Stimulated activated CD4-positive, alpha-beta T cell treated with anti-CD3 and anti-CD28 coated beads, Interleukin-1b, Interleukin-23, amount 100 ng/mL, for 48 hours (primary cell): ENCODE measurements at regions not wholly inside any gene's neighbourhood (a gene's known extent, or its start where the extent isn't known, plus 50 kb on each side); places are given as distances from the start of the nearest gene placed in this dataset.
"Not testable (repeated sequence)": the region's sequence is repeated elsewhere in the genome, so short reads cannot be mapped to it uniquely, and the experiment has no call there.

Experiments
- DNase-seq: peaks from one replicate; pipeline ENCODE4 v3.0.0-alpha.2; 2020

DNA sequence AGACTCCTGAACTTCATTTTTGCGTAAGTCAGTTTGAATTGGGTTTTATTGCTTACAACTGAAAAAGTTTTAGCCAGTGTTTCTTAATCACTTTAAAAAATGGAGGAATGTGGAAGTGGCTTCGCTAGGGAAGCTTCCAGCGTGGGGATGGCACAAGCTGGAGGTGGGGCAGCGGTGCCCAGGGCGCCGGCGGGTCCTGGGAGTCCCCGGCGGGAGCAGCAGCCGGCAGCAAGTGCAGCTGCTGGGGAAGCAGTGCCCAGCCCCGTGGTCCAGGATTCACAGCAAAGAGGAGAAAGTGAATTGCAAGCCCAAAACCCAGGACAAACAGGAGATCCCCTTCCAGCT lies 301.8 kb upstream of the PROK2 start:
- no peak for DNase-seq

DNA sequence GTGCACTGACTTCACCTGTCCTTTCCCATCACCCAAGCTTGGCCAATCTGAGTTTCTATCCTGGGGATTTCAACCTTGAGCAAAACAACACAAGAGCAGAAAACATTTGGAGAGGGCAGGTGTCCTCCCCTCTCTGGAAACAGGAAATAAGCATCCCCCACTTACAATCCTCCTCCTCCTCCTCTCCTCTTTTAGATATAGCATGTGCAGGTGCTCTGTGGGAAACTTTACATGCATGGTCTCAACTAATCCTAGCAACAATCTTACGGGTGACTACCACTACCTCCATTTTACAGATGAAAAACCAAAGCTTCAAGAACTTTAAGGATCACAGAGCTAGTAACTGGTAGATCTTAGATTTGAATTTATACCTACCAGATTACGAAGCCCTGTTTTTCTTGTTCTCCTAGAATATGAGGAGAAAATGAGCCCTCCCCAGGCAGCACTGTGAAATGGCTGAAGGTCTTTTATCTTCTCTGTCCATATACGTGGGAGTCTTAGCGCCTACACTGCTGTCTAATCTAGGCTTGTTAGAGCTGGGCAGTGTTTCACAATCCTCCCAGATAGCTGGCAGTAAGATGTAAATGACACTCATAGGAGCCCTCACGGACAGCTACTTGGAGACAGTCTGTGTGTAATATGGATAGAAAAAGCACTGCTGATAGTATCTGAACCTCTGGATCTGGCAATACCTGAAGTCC lies 301.2 kb upstream of the PROK2 start:
- DNase-seq, result no peak

DNA sequence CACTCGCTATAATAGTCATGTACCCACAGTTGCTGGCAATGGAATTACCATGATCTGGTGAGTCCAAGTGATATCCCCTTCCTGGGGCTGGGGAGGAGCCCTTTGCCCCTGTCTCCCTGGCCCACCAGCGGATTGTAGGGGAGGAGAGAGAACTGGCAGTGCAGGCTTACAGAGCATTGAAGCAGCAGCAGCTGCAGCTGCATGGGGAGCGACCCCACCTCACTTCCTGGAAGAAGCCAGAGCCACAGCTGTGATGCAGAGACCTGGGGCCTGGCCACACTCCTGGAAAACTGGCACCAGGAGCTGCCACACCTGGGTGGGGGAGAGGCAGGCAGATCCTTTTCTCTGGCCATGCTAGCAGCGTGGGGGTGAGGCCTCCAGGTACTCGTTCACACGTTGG lies 300.1 kb upstream of the PROK2 start:
- DNase-seq, result no peak

DNA sequence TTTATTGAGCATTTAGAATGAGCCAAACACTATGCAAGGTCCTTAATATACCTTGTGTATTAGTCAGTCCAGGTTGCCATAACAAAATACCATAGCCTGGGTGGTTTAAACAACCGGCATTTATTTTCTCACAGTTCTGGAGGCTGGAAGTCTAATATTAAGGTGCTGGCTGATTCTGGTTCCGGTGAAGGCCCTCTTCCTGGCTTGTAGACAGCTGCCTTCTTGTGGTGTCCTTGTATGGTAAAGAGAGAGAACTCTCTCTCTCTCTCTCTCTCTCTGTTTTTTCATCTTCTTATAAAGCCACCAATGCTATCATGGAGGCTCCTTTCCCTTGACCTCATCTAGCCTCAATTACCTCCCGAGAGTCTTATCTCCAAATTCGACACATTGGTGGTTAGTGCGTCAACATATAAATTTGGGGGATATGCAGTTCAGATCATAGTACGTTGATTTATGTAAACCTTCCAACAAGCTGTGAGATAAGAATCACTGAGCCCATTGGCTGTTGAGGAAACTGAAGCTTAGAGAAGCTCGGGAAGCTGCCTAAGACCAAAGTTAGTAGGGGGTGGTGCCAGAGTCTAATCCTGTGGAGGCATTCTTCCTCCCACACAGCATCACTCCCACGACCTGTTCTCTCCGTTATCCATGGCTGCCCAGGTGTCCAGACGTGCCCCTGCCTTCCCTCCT lies 298.0 kb upstream of the PROK2 start:
- DNase-seq, result no peak

DNA sequence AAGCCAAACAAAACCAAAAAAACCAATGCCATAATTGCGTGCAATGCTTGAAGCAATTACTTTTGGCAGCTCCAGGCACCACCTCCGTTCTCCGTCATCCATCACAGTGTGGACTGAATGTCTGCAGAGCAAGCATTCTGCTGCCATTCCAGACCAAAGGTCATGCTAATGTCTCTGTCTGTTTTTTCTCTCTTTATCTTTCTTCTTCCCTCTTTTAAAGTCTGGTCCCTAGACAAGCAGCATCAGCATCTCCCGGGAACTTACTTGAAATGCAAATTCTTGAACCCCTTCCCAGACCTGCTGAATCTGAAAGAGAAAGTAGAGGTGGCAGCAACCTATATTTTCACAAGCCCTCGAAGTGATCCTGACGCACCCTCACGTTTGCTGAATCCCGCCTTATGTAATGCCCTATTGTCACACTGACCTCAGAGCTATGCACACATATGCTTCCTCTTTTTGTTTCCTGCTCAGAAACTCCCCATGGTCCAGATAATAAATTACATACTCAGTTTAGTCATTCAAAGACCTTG lies 297.3 kb upstream of the PROK2 start:
- no peak for DNase-seq

DNA sequence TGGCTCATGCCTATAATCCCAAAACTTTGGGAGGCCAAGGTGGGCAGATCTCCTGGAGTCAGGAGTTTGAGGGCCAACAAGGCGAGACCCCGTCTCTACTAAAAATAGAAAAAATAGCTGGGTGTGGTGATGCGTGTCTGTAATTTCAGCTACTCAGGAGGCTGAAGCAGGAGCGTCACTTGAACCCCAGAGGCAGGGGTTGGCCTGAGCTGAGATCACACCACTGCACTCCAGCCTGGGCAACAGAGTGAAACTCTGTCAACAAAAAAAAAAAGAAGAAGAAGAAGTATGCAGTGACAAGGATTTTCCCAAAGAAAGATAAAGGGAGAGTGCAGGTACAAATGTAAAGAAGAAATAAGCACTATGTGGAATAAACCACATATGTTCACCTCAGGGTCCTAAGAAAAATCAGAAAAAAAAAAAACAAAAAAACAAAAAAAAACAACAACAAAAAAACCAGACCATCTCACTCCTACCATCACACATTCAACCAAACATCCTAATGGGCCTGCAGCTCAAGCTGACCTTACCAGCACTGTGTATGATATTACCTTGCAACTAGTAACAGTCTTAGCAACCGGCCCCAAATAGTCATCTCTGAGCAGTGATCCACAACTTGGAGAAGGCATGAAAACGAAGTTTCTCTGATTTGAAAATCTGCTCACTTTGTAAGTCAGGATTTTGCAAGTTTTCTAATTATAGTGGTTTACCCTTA lies 296.7 kb upstream of the PROK2 start:
- no peak for DNase-seq

DNA sequence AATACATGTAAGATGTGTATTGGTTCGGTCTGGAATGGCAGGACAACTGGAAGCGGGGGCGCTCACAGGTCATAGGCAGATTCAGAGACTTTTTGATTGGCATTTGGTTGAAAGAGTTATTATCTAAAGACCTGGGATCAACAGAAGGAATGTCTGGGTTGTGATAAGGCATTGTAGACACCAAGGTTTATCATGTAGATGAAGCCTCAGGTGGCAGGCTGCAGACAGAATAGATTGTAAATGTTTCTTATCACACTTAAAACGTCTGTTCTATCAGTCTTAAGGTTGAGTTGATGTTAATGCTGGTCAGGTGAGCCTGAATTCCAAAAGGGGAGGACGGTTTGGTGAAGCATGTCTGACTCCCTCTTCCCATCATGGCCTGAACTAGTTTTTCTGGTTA lies 295.9 kb upstream of the PROK2 start:
- DNase-seq, result no peak

DNA sequence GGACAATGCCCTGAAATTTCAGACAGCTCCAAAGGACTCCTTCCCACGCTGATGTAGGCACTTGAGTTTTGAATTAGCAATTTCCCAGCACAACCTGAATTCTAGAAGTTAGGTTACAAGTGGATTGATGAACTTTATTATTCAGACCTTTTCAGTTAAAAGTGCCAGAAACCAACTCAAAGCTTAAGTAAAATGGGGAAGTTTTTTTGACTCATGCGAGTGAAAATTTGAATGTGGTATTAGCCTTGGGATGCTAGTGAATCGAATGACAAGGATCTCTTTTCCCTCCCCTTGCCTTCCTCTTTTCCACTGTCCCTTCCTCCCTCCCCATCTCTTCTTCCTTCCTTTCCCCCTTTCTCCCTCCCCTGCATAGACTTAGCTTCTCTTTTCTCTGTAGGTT lies 295.1 kb upstream of the PROK2 start:
- no peak for DNase-seq

DNA sequence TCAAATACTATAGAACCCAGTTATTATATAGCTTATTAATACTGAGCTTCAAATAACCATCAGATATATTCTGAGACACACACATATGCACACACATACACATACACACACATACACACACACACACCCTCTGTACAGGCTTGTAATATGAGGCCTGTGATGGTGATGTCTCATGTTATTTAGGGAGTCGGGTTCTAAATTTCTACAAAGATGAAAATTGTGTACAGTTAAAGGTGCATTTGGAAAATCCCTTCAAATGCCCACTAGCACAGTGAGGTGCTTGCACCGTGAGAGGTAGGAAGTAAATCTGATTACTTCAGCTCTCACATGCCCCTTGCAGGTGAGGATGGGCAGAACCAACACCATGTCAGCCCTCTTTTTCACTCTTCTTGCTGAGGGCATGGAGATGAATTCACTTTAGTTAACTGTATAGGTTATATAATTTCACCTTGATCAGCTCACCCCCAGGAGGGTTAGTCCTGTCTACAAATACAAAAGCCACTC lies 294.5 kb upstream of the PROK2 start:
- DNase-seq, result no peak

DNA sequence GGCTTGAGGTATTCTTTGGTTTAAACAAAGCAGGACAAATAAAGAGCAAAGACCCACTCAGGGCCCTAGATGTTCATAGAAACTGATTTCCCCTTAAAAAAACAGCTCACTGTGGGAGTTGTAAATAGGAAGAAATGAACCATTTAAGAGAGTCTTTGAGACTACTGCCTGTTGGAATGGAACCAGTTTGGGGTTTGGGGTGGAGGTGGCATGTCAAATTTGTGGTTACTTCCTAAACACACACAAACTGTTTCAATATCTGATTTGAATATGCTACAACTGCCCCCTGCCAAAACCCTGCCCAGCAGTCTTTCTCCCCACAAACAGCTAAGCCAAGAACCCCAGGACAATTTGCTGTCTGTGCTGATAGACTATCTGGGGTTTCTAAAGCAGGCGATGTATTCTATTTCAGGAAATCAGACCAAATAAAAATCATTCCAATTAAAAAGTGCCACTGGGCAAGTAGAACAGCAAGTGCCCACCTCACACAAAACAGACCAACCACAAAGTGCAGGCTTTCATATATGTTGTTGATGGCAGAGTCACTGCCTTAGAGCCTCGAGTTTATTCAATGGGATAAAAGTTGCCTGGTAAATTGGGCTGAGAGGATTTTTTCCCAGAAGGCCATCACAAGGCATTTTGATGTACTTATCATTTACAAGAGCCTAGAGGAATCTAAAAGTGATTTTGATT lies 293.9 kb upstream of the PROK2 start:
- DNase-seq, result no peak

DNA sequence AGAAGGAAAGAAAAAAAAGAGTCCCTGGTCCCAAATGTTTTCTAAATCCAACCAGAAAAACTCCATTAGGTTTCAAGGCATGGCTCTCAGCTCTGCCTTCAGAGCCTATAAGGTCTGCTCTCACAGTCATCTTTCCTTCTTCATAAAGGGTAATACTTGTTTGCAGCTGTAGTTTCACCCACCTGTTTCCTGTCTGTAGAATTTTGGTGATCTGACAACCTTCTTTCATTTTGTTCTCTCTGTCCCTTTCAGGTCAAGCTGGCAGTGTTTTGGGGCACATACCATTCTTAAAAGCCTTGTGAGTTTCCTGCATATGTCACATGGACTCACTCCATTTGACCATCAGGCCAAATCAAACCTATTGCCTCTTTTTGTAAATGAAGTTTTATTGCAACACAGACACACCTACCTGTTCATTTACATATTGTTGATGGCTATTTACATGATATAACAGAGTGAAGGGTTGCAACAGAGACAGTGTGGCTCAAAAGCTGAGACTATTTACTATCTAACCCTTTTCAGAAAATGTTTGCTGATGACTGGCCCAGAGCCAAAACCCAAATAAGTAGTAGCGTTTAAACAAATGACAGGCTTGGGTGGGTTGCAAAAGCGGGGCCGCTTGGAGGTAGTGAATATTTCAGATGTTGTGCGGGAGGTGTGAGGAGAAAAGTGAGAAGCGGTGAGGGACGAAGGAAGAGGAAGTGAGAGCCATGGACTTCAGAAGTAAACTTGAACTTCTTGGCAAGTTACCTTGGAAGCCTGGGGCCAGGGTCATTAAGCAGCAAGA lies 292.7 kb upstream of the PROK2 start:
- no peak for DNase-seq

DNA sequence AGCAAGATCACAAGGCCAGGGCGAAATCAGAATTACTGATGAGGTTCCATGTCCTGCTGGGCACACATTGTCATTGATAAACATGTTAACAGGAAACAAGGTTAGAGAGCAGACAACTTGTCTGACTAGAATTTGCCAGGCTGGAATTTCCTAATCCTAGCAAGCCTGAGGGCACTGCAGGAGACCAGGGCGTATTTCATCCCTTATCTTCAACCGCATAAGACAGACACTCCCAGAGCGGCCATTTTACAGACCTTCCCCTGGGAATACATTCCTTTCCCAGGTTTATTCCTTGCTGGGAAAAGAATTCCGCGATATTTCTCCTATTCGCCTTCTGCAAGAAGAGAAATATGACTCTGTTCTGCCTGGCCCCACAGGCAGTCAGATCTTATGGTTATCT lies 290.9 kb upstream of the PROK2 start:
- DNase-seq, result not testable (repeated sequence)

DNA sequence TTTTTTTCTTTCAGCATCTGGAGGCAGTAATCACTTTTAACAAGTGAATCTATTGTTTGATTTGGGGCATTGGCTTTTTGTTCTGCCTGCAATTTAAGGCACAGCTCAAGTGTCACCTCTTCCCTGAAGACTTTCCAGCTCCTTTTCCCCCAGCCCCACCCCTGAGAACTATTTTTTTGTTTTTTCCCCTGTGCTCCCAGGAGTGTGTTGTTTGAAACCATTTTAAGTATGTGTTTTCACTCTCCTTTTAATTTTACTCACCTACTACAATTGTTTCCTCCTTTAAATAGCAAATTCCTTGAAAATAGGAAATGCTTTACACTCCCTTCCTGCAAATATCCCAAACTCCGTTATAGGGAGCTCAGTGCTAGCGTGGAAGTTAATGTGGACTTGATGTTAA lies 286.7 kb upstream of the PROK2 start:
- no peak for DNase-seq

DNA sequence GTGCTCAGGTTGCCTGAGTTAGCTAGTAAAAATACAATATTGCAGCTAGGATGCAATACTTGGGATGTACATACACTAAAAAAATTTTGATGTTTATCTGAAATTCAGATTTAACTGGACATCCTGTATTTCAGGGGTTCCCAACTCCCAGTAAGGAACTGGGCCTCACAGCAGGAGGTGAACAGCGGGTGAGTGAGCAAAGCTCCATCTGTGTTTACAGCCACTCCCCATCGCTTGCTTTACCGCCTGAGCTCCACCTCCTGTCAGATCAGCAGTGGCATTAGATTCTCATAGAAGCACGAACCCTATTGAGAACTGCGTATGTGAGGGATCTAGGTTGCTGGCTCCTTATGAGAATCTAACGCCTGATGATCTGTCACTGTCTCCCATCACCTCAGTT lies 285.1 kb upstream of the PROK2 start:
- no peak for DNase-seq

DNA sequence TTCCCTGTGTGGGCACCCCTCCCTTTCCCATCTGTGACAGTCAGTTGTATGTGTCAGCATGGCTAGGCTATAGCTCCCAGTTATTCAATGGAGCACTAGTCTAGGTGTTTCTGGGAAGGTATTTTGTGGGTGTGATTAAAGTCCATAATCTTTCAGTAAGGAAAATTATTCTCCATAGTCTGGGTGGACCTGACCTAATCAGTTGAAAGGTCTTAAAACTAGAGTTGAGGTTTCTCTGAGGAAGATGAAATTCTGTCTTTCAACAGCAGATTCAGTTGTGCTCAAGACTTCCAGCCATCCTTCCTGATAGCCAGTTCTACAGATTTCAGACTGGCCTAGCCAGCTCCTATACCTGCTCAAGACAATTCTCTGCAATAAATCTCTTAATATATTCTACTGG lies 284.6 kb upstream of the PROK2 start:
- DNase-seq, result no peak

DNA sequence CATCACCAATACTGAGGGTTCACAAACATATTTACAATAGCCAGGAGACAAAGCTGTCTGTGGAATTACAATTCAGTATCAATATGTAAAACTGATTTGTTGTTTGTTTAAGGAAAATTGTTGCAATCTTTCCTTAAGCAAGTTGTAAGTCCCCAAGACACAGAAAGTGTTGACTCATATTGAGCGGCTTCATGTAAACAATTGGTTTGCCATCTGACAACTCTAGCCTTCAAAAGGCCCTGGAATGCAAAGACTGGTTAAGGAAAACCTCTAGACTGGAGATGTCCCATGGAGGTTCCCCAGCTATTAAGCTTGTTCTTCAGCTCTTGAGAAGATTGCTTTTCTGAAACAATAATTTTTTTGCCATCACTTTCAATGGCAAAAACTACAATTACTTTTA lies 283.7 kb upstream of the PROK2 start:
- no peak for DNase-seq

DNA sequence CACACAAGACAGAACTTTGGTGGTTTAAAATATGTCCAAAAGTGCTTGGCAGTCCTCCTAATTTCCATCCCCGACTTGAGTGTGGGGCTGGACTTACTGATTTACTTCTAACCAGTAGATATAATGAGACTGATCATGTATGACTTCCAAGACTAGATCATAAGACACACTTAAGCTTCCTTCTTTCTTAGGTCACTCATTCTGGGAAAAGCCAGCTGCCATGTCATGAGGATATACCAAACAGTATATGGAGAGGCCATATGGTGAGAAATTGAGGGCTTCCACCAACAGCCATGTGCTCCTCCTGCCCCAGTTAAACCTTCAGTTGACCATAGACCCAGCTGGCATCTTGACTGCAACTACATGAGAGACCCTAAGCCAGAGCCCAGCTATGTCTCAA lies 282.8 kb upstream of the PROK2 start:
- no peak for DNase-seq

DNA sequence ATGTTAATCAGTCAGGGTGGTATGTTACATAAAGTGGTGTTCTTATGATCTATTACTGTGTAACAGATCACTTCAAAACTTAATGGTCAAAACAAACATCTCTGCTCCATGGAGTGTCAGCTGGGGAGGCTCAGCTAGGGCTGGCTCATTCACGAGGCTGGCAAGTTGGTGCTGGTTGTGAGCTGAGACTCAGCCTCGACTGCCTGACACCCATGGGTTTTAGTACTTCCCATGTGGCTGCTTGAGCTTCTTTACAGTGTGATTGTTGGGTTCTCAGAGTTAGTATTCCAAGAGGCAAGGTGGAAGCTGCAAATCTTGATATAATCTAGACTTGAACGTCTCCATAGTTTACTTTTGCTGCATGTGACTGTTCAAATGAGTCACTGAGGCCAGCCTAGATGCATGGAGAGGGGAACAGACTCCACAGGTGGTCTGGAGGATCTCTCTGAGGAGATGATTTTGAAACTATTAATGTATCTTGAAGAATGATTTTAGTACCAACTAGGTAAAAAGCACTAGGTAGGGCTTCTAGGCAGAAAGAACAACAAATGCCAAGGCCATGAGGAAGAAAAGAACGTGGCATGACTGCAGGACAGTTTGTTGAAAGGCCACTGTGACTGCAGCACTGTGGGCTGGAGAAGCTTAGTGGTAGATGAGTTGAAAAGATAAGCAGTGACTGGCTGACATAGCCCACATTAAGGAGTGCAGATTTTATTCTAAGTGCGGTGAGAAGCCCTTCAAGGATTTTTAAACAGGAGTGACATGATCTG lies 281.1 kb upstream of the PROK2 start:
- no peak for DNase-seq

DNA sequence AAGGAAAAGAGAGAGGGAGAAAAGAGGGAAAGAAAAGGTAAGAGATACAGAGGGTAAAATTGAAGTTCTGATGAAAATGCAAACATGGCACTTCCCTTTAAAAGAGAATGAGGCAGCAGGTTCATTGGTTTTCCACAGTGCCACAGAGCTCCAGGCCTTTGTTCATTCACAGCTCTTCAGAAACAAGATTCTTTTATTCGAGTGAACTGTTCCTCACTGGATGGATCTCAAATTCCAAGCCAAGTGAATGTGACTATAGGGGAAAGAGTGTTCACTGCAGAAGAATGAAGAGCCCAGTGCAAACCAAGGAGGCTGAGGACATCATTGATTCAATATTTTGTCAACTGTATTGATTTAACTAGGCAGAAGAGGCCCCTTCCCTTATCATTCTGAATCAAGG lies 280.3 kb upstream of the PROK2 start:
- no peak for DNase-seq

DNA sequence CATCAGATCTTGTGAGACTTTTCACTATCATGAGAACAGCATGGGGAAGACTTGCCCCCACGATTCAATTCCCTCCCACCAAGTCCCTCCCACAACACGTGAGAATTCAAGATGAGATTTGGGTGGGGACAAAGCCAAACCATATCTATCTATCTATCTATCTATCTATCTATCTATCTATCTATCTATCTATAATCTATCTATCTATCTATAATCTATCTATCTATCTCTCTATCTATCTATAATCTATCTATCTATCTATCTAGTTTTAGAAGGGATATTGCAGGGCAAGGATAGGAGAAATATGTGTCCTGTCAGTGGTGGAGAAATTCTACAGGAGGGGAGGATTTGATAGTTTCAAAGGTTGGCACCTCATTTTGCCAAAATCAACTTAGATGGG lies 279.8 kb upstream of the PROK2 start:
- not testable (repeated sequence) for DNase-seq

DNA sequence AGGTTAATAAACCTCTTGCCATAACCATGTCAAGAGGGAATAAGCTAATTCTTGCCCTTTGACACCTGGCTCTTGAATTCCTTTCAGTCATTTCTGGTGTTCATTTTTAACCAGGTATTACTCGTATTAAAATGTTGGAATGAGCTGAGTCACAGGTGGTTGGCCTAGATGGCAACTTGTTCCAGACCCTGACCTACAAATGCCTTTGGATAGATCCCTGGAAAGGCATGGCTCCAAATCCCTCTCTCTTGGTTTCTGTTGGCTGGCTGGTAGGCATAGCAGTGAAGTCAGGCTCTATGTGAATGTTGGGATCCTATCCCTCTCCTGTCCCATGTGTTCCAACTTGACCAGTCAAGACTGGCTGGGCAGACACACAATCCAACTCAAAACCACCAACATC lies 277.1 kb upstream of the PROK2 start:
- no peak for DNase-seq
